ENCODE measurements at regions not wholly inside any gene's neighbourhood (a gene's known extent, or its start where the extent isn't known, plus 50 kb on each side); places are given as distances from the start of the nearest gene placed in this dataset.

DNA sequence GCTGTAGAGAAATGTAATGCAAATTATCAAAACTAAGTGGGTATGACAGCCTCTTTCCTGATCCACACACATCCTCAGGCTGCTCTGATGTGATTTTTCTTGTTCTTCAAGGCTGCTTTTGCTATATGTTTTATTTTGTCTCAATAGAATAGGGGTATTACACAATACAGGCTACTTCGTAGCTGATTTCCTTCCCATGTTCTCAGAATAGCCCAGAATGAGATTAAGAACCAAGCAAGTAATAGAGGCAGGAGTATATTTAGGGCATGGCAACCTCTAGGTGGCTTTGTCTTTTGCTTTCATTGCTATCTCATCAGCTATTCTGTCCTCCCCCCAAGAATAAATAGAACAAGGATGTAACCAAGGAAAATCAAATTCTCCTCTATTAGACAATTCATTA, 241.8 kb downstream of the ALDH8A1 start:
- no peak for DNase-seq (ENCODE audit: low spot score)

DNA sequence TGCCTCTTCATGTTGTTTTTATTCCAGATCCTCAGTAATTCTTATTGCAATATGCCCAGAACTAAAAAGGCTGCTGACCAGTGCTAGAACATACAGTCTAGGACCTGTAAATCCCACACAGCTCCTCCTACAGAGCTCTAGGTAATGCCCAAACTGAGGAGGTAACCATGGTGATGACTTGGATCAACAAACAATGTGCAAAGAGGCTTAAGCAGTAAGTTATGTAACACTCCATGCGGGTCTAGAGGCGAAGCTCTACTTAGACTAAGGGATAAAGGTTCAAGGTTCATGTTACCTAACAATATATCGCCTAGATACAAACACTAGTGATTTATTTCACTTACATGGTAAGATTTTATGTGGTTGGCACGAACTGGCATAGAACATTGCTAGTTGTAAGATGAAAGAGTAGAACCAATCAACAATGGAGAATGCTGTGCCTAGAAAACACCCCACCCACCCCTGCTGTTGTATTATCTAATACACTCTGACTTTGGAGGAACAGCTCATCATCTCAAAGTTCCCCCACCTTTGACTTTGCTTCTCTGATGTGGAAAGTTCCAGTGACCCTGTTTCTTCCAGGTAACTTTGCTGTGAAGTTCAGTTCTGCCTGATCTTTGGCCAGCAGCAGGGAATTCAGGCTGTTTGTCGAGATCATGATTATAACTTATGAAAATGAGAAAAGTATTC, 242.4 kb downstream of the ALDH8A1 start:
- no peak for DNase-seq (ENCODE audit: low spot score)

DNA sequence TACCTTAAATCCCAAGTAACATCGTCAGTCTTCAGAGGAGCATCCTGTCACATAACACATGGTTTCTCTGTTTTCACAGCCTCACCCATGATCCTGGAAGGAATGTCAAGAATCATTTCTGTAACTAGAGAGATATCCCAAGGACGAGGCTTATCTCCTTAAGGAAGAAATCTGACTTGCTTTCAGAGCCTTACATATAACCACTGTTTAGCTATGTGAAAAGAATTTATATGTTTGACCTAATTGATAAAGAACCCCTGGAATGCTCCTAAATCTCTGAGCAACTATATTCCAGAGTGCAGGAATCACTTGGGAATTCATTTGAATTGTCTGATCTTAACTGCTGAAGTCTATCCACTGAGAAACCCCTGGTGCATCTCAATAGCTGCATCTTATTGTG, 243.1 kb downstream of the ALDH8A1 start:
- DNase-seq (ENCODE audit: low spot score), result no peak

DNA sequence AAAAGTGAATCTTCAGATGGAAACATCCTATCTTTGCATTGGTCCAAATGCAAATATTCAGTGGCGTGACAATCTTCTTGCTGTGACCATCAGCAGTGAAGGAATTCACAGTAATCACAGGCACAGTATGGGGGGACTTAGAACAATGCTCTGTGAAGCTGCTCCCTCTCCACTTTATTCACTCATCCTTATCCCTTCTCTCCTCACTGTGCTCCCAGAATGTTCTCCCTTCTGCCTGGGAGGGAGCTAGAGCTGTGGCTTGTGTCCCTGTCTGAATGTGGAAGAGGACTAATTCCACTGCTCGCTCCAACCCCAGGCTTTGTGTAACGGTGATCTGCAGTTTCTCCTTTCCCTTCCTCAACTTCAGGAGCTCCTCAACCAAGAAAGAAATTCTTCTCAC, 243.7 kb downstream of the ALDH8A1 start:
- no peak for DNase-seq (ENCODE audit: low spot score)

DNA sequence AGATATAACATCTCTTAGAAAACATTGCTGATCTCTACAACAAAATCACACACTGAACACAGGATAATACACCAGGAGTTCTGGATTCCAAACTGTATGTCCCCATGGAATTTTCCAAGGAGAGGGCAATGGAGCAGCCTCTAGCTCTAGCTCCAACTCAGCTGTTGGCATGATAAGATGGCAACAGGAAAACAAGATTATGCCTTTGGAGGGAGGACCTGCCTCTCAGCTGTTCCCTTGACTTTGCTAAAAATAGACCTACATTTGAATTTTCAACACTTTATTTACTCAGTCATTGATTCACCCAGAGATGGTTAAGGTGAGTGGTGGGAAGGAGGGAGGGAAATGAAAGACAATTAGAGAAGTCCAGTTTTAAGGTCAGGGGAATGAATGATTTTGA, 246.7 kb downstream of the ALDH8A1 start:
- no peak for DNase-seq (ENCODE audit: low spot score)

DNA sequence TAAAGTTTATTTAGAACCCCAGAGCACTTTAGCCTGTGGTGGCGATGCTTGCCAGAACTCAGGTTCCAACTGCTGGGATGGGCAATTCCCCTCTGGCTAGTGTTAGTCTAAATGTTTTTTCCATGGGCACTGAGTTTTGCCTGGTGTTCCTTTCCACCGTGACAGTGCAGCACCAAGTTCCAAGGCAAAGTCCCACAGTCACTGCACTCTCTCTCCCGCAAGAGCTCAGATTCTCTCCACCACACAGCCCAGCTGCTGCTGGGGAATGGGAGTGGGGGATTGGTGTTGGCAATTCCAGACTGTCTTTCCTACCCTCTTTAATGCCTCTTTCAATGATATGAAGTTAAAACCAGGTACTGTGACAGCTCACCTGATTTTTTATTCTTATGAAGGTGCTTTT, 247.6 kb downstream of the ALDH8A1 start:
- no peak for DNase-seq (ENCODE audit: low spot score)

DNA sequence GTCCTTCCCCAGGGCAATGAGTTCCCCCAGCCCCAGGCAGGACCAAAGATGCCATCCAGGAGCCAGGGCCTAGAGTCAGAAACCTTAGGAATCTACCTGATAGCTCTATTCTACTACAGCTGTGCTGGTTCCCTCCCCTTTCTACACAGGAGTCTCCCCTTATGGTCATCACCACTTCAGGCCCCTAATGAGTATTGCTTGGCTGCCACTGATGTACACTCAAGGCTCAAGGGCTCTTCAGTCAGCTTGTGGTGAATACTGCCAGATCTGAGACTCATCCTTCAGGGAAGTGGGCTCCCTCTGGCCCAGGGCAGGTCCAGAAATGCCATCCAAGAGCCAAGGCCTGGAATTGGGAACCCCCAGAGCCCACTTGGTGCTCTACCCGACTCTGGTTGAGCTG, 248.6 kb downstream of the ALDH8A1 start:
- no peak for DNase-seq (ENCODE audit: low spot score)

DNA sequence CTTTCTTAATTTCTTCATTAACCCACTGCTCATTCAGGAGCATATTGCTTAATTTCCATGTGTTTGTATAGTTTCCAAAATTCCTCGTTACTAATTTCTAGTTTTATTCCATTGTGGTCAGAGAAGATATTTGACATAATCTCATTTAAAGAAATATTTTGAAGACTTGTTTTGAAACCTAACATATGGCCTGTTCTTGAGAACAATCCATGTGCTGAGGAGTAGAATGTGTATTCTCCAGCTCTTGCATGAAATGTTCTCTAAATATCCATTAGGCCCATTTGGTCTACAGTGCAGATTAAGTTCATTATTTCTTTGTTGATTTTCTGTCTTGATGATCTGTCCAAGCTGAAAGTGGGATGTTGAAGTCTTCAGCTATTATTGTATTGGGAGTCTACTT, 251.7 kb downstream of the ALDH8A1 start:
- no peak for DNase-seq (ENCODE audit: low spot score)

DNA sequence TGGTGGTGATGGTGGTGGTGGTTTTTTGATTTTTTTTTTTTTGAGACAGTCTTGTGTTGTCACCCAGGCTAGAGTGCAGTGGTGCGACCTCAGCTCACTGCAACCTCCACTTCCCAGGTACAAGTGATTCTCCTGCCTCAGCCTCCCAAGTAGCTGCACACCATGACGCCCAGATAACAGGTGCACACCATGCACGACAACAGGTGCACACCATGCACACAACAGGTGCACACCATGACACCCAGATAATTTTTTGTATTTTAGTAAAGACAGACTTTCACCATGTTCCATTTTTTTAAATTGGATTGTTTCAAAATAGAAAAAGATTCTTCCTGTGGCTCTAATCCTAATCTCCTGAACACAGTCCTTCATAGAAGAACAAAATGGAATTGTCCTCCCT, 257.9 kb downstream of the ALDH8A1 start:
- no peak for DNase-seq (ENCODE audit: low spot score)

DNA sequence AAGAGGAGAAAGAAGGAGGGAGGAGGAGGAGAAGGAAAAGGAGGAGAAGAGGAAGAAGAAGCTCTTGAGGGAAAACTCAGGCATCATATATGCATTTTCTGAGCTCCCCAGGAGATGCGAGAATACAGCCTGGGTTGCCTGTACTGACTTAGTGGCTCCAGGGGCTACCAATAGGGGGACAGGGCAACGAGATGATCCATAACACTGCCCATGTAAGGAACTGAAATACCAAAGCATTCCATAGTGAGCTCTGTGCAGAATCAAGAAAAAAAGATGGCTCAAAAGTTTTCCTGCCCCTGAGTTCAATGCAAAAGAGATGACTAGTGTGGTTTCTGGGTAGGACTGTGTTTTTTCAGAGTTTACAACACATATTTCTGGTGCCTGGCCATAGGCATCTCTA, 258.7 kb downstream of the ALDH8A1 start:
- DNase-seq (ENCODE audit: low spot score), result no peak

DNA sequence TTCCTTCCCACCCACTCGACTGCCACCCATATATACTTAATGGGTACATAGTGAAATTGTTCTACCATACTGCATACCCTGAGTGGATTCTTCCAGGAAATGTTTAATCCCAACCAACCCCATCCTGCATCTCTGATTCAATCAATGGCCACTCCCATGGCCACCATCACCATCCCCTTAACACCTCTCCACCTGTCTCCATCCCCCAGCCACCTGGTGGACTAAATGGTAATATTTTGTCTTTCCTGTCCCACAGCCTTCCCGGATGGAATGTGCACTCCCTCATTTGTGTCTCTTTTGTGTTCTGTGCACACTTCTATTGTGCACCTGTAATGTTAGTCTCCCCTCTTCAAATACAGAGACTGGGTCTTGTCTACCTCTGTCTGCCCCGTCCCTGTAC, 259.9 kb downstream of the ALDH8A1 start:
- DNase-seq (ENCODE audit: low spot score), result no peak

DNA sequence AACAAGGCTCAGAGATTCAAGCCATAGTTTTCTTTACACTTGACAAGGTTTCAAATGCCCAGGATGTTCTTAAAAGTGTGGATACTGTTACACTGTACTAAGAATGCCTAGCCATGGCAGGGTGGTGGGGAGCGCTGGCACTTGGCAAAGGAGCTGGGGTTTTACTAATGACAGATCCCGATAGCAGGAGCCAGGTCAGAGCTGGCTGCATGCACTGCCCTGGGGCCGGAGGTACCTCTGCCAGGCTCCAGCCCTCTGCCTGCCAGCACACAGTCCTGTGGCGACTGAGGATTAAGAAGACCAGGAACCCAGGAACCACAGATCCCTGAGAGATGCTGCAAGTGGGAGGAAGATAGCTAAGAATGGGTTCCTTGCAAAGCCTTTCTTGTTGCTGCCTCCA, 260.3 kb downstream of the ALDH8A1 start:
- DNase-seq (ENCODE audit: low spot score), result no peak

DNA sequence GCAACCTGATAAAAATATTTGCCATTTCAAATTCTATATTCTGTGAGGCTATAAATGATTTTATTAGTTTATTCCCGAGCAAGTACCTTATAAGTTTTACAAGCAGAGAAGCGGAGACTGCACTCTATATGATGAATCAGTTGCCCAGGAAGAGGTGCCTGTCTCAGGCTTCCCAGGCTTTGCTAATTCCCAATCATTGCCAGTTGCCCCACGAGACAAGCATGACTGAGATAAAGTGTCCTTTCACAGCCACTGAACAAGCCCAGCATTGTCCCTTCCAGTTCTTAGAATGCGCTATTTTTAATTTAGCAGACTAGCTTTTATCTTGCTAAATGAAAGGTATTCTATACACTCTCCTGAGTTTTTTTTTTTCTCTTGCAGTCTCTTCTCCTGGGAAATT, 260.7 kb downstream of the ALDH8A1 start:
- peak; percentile 96 for DNase-seq (ENCODE audit: low spot score)

DNA sequence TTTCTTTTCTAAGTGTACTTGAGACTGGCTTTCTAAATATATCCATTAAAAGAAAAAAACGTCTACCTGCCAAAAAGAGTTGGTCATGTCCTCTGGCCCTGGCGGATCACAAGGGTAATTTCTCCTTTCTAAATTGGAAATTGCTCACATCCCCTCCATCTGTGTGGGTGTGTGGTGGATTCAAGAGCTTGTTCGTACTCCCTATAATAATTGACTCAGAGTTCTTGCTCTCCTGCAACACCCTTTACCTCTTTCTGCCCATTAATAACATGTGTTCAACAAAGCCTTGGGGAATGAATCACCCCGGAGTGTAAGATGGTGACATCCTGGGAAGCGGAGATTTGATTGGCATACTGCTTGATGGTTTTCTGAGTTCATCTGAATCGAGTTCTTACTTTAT, 263.8 kb downstream of the ALDH8A1 start:
- peak; percentile 36 for DNase-seq (ENCODE audit: low spot score)

DNA sequence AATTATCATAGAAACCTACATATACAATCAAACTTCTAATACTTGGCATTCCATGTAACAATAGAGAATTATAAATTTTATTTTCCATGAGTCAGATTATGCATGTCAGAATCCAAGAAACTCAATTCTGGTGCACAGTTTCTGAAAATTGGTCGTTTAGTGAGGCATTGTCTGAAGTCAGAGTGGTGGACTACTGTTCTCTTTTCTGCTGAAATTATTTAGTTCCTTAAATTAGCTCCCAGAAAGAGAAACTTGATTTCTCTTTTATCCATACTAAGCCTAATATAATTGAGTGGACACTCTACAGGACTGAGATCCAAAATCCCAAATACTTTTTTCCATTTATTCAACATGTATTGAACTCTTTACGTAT, 265.5 kb downstream of the ALDH8A1 start:
- no peak for DNase-seq (ENCODE audit: low spot score)

DNA sequence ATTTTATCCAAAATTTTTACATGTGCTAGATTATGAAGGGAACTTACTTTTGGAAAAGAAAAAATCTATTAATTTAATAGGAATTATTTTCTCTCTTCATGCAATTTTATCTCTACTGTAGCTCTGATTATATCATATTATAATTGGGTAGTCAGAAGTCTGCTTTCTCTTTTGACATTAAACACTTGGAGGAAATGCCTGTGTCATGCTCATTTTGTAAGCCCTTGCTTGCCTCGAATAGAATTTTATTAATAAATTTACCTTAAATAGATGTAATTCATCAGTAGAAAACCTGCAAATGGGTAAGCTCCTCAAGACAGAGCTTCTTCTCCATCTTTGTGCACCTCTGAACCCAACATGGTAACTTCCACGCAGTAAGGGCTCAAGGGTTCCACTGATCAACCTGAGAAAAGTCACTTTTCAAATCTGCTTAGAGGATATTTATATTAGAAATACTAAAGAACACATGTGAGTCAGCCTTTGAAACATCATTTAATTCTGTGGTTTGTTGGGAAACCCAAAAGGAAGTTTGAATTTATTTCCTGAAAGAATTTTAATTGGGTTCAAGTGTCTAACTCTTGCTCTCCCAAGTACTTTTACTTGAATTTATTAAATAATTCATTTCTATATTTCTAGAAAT, 266.0 kb downstream of the ALDH8A1 start:
- no peak for DNase-seq (ENCODE audit: low spot score)

DNA sequence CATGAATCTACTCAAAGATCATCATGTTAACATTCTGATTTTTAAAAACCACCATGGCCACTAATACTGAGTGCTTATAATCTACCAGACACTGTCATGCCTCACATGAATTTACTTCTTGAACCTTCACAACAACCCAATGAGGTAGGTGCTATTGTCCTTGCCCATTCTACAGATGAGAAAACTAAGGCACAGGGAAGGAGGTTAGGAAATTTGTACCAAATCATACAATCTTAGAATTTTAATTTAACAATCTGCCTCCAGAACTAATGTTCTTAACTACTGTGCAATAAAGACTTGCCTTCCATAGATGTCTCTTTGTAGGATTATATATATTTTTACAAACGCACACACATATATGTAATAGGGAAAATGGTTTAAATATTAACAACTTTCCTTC, 269.5 kb downstream of the ALDH8A1 start:
- DNase-seq (ENCODE audit: low spot score), result no peak

DNA sequence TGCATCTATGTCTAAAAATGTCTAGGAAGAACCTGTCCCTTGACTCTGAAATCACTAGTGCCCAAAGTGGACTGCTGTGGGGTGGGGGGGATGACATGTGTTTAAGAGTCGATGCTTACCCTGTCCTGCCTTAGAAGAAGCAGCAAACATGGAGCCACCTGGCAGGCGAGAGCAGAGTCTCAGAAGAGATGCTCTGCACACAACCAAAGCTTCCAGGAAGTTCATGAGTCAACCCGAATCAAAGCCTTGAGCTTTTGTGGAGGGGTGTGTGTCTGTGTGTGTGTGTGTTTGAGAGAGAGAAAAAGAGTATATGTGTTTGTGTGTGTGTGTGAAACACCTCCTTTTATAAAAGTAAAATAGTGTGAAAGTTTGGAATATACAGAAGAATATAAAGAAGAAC, 269.9 kb downstream of the ALDH8A1 start:
- no peak for DNase-seq (ENCODE audit: low spot score)

DNA sequence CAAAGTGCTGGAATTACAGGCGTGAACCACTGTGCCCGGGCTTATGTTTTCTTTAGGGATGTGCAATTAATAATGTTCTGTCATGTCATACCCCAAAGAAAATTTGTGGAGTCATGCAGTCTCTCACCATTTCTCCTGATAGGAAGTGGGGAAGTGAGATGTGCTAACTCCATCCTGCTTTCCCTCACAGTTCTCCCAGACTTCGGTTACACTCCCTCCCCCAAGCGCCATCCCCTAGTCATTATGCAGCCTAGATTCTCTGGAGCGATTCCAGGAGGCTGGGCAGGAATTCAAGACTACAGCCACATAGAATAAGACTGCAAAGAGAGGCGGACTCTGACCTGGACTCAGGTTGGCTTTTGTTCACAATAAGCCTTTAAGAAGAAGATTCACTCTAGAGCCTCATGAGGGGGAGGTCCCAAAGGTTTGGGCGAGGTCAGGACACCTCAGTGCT, 271.4 kb downstream of the ALDH8A1 start:
- peak; percentile 69 for DNase-seq (ENCODE audit: low spot score)

DNA sequence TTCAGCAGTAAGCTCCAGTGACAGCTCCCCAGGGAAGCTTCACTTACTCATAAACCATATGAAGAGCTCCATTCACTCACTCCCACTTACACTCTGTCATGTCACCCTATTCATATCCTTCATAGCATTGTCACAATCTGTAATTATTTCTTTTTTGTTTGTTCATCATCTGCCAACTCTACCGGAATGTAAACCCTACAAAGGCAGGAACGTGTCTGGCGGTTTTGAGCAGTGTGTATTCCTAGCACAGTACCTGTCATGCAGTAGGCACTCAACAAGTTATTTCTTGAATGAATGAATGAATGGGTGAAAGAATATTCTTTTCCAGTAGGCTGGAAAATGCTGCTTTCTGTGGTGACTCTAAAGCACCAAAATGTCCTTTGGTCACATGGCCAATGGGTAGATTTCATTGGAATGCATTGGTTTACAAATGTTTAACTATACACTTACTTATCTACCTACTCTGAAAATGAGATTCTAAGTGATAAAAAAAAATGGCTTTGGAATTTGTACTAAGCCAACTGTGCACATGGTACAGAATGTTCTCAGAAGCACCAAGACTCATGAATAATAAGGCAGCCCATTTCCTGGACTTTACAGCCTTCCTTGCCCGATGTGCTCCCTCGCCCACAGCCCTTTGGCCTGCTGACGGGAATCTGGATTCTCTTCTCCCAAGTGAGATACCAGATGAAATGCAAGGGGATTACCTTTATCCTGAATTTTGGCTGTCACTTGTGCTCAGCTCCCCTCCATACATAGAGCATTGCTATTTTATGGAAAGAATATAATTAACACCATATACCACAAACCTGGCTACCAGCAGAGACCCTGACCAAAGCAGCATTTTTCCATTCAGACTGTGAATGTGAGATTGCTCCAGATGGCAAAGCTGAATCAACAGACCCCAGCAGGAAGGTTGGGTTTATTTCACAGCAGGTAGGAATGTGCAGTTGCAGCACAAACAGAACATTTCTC, 273.3 kb downstream of the ALDH8A1 start:
- no peak for DNase-seq (ENCODE audit: low spot score)

DNA sequence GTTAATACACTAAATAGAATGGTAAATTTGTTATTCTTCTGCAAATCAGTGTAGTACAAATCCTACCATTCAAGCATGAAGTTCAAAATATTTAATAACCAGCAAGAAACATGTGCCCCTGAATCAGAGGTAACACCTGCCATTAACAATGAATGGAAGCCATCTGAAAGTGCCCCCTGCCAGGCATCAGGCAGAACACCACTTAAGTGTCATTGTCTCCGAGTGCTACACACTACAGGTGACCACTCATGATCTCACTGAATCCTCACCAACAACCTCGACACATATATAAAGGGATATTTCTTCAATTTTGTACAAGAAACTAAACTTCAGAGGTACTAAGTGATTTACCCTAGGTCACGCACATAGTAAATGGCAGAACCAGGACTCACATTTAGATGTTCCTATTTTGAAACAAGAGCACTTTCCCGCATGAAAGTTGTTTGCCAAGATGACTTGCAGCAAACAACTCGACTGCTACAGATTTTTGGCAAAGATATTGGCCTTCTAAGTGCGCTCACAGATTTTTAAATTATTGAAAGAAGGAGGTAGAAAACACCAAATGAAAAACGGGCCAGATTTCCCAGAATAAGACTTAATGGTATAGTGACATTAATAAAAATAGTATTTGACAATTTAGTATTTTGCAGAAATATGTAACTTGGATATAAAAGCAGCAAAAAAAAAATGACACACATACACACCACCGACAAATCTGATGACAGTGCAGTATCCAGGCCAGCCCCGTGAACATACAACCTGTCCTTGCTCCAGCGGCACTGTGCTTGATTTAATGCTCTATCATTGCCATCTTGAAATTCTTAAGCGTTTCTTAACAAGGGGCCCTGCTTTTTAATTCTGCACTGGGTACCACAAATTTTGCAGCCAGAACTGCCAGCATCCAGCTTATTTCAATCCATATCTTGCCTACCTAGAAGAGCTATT, 274.5 kb downstream of the ALDH8A1 start:
- DNase-seq (ENCODE audit: low spot score), result no peak

DNA sequence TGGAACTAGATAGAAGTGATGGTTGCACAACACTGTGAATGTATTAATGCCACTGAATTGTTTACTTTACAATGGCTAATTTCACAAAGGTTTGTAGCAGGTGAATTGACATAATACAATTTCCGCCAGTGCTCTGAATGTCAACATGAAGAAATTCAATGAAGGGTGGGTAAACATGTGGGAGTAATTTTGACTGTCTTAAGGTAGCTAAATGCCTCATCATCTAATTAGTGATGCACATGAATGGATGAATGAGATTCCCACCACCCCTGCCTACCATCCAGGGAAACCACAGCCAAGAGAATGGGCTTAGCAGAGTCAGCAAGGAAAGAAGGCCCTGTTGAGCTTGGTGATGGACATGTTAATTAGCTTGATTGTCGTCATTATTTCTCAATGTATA, 275.3 kb downstream of the ALDH8A1 start:
- no peak for DNase-seq (ENCODE audit: low spot score)
